ENCODE measurements at regions not wholly inside any gene's neighbourhood (a gene's known extent, or its start where the extent isn't known, plus 50 kb on each side); places are given as distances from the start of the nearest gene placed in this dataset.

DNA sequence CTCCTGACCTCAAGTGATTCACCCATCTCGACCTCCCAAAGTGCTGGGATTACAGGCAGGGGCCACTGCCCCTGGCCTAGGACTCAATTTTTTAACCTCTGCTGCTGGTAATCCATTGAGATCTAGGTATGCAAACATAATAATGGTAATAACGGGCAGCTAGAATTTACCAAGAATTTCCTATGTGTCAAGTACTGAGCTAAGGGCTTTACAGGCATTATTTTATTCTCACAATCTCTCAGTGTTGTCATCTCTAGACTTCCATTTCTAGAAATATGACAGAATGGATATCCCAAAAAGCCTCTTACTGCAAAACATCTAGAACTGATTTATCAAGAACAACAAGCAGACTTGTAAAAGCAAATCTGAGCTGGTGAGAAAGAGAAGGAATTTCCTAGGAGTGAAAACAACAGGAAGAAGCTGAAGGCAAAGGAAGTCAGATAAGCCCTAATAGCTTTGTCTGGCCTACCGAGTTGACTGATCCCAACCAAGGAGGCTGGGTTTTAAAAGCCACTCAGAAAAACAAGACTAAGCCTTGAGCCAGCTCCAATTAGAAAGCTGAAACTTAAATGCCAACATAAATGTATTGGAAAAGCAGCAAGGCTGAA lies 70.6 kb downstream of the CCDC71L start:
- peaks cover 11% of the 10 kb centered on the region for H3K27me3 Mint-ChIP-seq
- TF ChIP-seq, protein P1, sequence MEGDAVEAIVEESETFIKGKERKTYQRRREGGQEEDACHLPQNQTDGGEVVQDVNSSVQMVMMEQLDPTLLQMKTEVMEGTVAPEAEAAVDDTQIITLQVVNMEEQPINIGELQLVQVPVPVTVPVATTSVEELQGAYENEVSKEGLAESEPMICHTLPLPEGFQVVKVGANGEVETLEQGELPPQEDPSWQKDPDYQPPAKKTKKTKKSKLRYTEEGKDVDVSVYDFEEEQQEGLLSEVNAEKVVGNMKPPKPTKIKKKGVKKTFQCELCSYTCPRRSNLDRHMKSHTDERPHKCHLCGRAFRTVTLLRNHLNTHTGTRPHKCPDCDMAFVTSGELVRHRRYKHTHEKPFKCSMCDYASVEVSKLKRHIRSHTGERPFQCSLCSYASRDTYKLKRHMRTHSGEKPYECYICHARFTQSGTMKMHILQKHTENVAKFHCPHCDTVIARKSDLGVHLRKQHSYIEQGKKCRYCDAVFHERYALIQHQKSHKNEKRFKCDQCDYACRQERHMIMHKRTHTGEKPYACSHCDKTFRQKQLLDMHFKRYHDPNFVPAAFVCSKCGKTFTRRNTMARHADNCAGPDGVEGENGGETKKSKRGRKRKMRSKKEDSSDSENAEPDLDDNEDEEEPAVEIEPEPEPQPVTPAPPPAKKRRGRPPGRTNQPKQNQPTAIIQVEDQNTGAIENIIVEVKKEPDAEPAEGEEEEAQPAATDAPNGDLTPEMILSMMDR (IDR thresholded peaks at IDR 0.05) = no peak
- TF ChIP-seq EZH2 (IDR thresholded peaks at IDR 0.05; ENCODE audit: borderline replicate concordance, insufficient read depth, low read depth, low read length, poor library complexity, severe bottlenecking) = no peak
- Histone ChIP-seq H3K4me3 (ENCODE audit: control extremely low read depth in 1 of 5, extremely low read depth in 1 of 5, insufficient read depth in 1 of 5, low read depth in 2 of 5, low read length in 4 of 5) (no peak overlapping the region), H3K4me1 (ENCODE audit: control insufficient read depth in 2 of 2, insufficient read depth in 2 of 2, low read length in 2 of 2) (no peaks in the 10 kb centered on the region), H3K27ac (ENCODE audit: low read length in 2 of 2) (no peak overlapping the region), H4K20me1 (ENCODE audit: control insufficient read depth, insufficient read depth, low read length, poor library complexity, severe bottlenecking) (no peaks in the 10 kb centered on the region), H3K4me2 (replicated peaks; ENCODE audit: low read depth, low read length, poor library complexity, severe bottlenecking) (no peak overlapping the region), H3K27me3 (replicated peaks in 1 of 4; ENCODE audit: control extremely low read depth in 1 of 4, control insufficient read depth in 3 of 4, insufficient read depth in 4 of 4, low read length in 3 of 4) (no peaks in the 10 kb centered on the region), H2AFZ (ENCODE audit: insufficient read depth, low read depth, low read length, poor library complexity, severe bottlenecking) (no peak overlapping the region), H3K36me3 (replicated peaks in 1 of 2; ENCODE audit: control extremely low read depth in 1 of 2, control insufficient read depth in 1 of 2, extremely low read depth in 1 of 2, insufficient read depth in 2 of 2, low read length in 1 of 2) (no peaks in the 10 kb centered on the region), H3K9ac (ENCODE audit: low read length) (no peak overlapping the region), H3K79me2 (ENCODE audit: control insufficient read depth, insufficient read depth, low read length) (no peaks in the 10 kb centered on the region), H3K9me3 (ENCODE audit: control extremely low read depth in 1 of 3, control insufficient read depth in 2 of 3, insufficient read depth in 1 of 3, low read length in 2 of 3) (no peaks in the 10 kb centered on the region)
- CTCF ChIA-PET = no interaction called here
- intact Hi-C loops (cut with micrococcal nuclease) = no loop called here
- POLR2A ChIA-PET = no interaction called here
- ATAC-seq (ENCODE audit: low read depth) = no peak
- H3K9me3 Mint-ChIP-seq (ENCODE audit: insufficient read depth) = no peaks in the 10 kb centered on the region
- no peak overlapping the region for H3K27ac Mint-ChIP-seq
- DNase-seq = no peak
- H3K4me3 Mint-ChIP-seq = no peak overlapping the region
- H3K4me1 Mint-ChIP-seq = no peaks in the 10 kb centered on the region
- WGBS (ENCODE audit: insufficient coverage) = 14% methylated on average over 1 of the region's 3 CpGs

DNA sequence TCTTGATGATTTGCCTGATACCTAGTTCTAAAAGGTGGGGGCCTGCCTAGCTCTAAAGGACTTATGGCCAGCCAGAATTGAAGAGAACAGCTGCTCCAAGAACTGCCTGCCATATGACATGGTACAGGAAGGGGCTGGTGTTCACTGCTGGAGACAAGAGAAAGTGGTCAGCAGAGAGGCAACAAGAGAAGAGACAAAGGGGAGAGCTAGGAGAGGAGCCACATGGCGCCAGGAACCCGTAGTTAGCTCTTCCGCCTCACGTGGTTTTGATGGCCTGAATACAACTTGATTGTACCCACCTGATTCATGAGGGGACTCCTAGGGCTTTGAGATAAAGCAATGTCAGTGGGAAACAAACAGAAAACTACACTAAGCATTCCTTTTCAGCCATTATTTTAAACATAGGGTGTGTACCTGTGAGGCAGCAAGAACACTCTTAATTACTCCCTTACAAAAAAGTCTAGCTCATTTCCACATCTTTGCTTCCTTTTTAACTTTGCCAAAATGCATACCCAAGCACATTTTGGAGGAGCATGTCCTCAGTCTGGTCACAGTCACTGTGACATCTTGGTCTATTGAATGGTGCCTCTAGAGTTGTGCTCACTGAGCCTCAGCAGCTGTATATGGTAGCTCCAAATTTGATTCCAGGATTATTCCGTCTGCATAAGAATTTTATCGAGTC lies 71.6 kb downstream of the CCDC71L start:
- H3K27ac ChIP-seq (ENCODE audit: low read length in 2 of 2) = no peak overlapping the region
- H3K4me1 ChIP-seq (ENCODE audit: control insufficient read depth in 2 of 2, insufficient read depth in 2 of 2, low read length in 2 of 2) = no peaks in the 10 kb centered on the region
- no peak for ATAC-seq (ENCODE audit: low read depth)
- no peaks in the 10 kb centered on the region for H3K27me3 ChIP-seq (replicated peaks in 1 of 4; ENCODE audit: control extremely low read depth in 1 of 4, control insufficient read depth in 3 of 4, insufficient read depth in 4 of 4, low read length in 3 of 4)
- no peak for DNase-seq
- H3K4me3 ChIP-seq (ENCODE audit: control extremely low read depth in 1 of 5, extremely low read depth in 1 of 5, insufficient read depth in 1 of 5, low read depth in 2 of 5, low read length in 4 of 5) = no peak overlapping the region
- no peaks in the 10 kb centered on the region for H3K9me3 ChIP-seq (ENCODE audit: control extremely low read depth in 1 of 3, control insufficient read depth in 2 of 3, insufficient read depth in 1 of 3, low read length in 2 of 3)
- 93% methylated on average over 3 of the region's 6 CpGs for WGBS (ENCODE audit: insufficient coverage)
- no peak overlapping the region for H3K9ac ChIP-seq (ENCODE audit: low read length)
- peaks cover 11% of the 10 kb centered on the region for H3K27me3 Mint-ChIP-seq
- H3K4me1 Mint-ChIP-seq = no peaks in the 10 kb centered on the region
- no peak overlapping the region for H3K4me2 ChIP-seq (replicated peaks; ENCODE audit: low read depth, low read length, poor library complexity, severe bottlenecking)
- H3K36me3 ChIP-seq (replicated peaks in 1 of 2; ENCODE audit: control extremely low read depth in 1 of 2, control insufficient read depth in 1 of 2, extremely low read depth in 1 of 2, insufficient read depth in 2 of 2, low read length in 1 of 2) = no peaks in the 10 kb centered on the region
- POLR2A ChIA-PET = no interaction called here
- intact Hi-C loops (cut with micrococcal nuclease) = no loop called here
- H3K9me3 Mint-ChIP-seq (ENCODE audit: insufficient read depth) = no peaks in the 10 kb centered on the region
- CTCF ChIA-PET = no interaction called here
- no peak overlapping the region for H3K27ac Mint-ChIP-seq
- H4K20me1 ChIP-seq (ENCODE audit: control insufficient read depth, insufficient read depth, low read length, poor library complexity, severe bottlenecking) = no peaks in the 10 kb centered on the region
- H3K4me3 Mint-ChIP-seq = no peak overlapping the region
- no peaks in the 10 kb centered on the region for H3K79me2 ChIP-seq (ENCODE audit: control insufficient read depth, insufficient read depth, low read length)
- TF ChIP-seq EZH2 (IDR thresholded peaks at IDR 0.05; ENCODE audit: borderline replicate concordance, insufficient read depth, low read depth, low read length, poor library complexity, severe bottlenecking) = no peak
- TF ChIP-seq, protein P1 (IDR thresholded peaks at IDR 0.05) = no peak
- H2AFZ ChIP-seq (ENCODE audit: insufficient read depth, low read depth, low read length, poor library complexity, severe bottlenecking) = no peak overlapping the region
